Hypothalamus (tissue), 51 donors: ENCODE measurements at regions not wholly inside any gene's neighbourhood (a gene's known extent, or its start where the extent isn't known, plus 50 kb on each side); places are given as distances from the start of the nearest gene placed in this dataset.

Experiments
- DNase-seq, 51 donors: peaks; one replicate each; lab custom pipeline; 2025; lab: John Stamatoyannopoulos, UW

- DNase-seq, result no peak
Measured at GRCh38 chr18:45413180-45413836, 202.0 kb upstream of the SLC14A2 start.

- DNase-seq, result no peak
Measured at GRCh38 chr18:45415614-45416013, 199.7 kb upstream of the SLC14A2 start.

GRCh38 chr18:45416168-45416567, 199.1 kb upstream of the SLC14A2 start:
- peak in 7 of 51 donors; percentile 3 to 39 (median 5) for DNase-seq

- no peak for DNase-seq
Measured at GRCh38 chr18:45417392-45417791, 197.9 kb upstream of the SLC14A2 start.

GRCh38 chr18:45423659-45424058, 191.6 kb upstream of the SLC14A2 start:
- DNase-seq, result no peak

GRCh38 chr18:45430041-45430440, 185.2 kb upstream of the SLC14A2 start:
- DNase-seq, result no peak

- no peak for DNase-seq
Measured at GRCh38 chr18:45435810-45436209, 179.5 kb upstream of the SLC14A2 start.

- no peak for DNase-seq
Measured at GRCh38 chr18:45437366-45437765, 177.9 kb upstream of the SLC14A2 start.

GRCh38 chr18:45439851-45440645, 175.2 kb upstream of the SLC14A2 start:
- no peak for DNase-seq

- no peak for DNase-seq
Measured at GRCh38 chr18:45441110-45441847, 174.0 kb upstream of the SLC14A2 start.

- DNase-seq, result no peak
Measured at GRCh38 chr18:45444040-45444439, 171.2 kb upstream of the SLC14A2 start.

- no peak for DNase-seq
Measured at GRCh38 chr18:45447355-45448265, 167.7 kb upstream of the SLC14A2 start.

GRCh38 chr18:45448871-45449270, 166.4 kb upstream of the SLC14A2 start:
- DNase-seq, result no peak

GRCh38 chr18:45449418-45450227, 165.7 kb upstream of the SLC14A2 start:
- peak in 19 of 51 donors; percentile 9 to 57 (median 28) for DNase-seq

- no peak for DNase-seq
Measured at GRCh38 chr18:45456090-45457021, 158.9 kb upstream of the SLC14A2 start.

GRCh38 chr18:45458033-45458432, 157.2 kb upstream of the SLC14A2 start:
- peak in 3 of 51 donors; percentile 5 to 9 (median 6) for DNase-seq

- peak in 1 of 51 donors; percentile 22 for DNase-seq
Measured at GRCh38 chr18:45462179-45462578, 153.1 kb upstream of the SLC14A2 start.

GRCh38 chr18:45463451-45463850, 151.8 kb upstream of the SLC14A2 start:
- DNase-seq, result no peak
